ENCODE measurements at regions not wholly inside any gene's neighbourhood (a gene's known extent, or its start where the extent isn't known, plus 50 kb on each side); places are given as distances from the start of the nearest gene placed in this dataset.

- TF ChIP-seq CTCF (IDR thresholded peaks at IDR 0.05; ENCODE audit: insufficient read depth, low read depth, low read length): no peak
- Histone ChIP-seq H3K27me3 (ENCODE audit: control insufficient read depth, insufficient read depth, low read length) (no peaks in the 10 kb centered on the region; the same call in 1 of the 2 replicates), H3K36me3 (ENCODE audit: control insufficient read depth, insufficient read depth, low read length) (no peaks in the 10 kb centered on the region), H3K4me3 (ENCODE audit: low read depth, low read length) (no peak overlapping the region)
- DNase-seq (ENCODE audit: low read depth): no peak
- ChIA-PET CTCF (interaction anchor here (1.0 kb wide), 1 partner anchor 148 kb away, joined by 3 read pairs; no protein-coding TSS in a partner anchor), POLR2A (no interaction called here)
Observed at GRCh38 chr6:130682066-130682465, 145.1 kb upstream of the SMLR1 start.

- no peak overlapping the region for H3K4me3 ChIP-seq (ENCODE audit: low read depth, low read length)
- POLR2A ChIA-PET: no interaction called here
- no peak for DNase-seq (ENCODE audit: low read depth)
- no peaks in the 10 kb centered on the region; the same call in 1 of the 2 replicates for H3K27me3 ChIP-seq (ENCODE audit: control insufficient read depth, insufficient read depth, low read length)
- CTCF ChIA-PET: interaction anchor here (0.6 kb wide), 1 partner anchor 100 kb away, joined by 3 read pairs; no protein-coding TSS in a partner anchor
- H3K36me3 ChIP-seq (ENCODE audit: control insufficient read depth, insufficient read depth, low read length): no peaks in the 10 kb centered on the region
- TF ChIP-seq CTCF (IDR thresholded peaks at IDR 0.05; ENCODE audit: insufficient read depth, low read depth, low read length): no peak
Observed at GRCh38 chr6:130683761-130684517, 143.3 kb upstream of the SMLR1 start.

- Histone ChIP-seq H3K4me3 (ENCODE audit: low read depth, low read length) (no peak overlapping the region), H3K27me3 (ENCODE audit: control insufficient read depth, insufficient read depth, low read length) (no peaks in the 10 kb centered on the region), H3K36me3 (ENCODE audit: control insufficient read depth, insufficient read depth, low read length) (no peaks in the 10 kb centered on the region)
- CTCF ChIA-PET: no interaction called here
- no peak for DNase-seq (ENCODE audit: low read depth)
- POLR2A ChIA-PET: no interaction called here
- TF ChIP-seq CTCF (IDR thresholded peaks at IDR 0.05; ENCODE audit: insufficient read depth, low read depth, low read length): no peak
Observed at GRCh38 chr6:130692659-130693058, 134.5 kb upstream of the SMLR1 start.

- H3K36me3 ChIP-seq (ENCODE audit: control insufficient read depth, insufficient read depth, low read length): no peaks in the 10 kb centered on the region
- no peaks in the 10 kb centered on the region for H3K27me3 ChIP-seq (ENCODE audit: control insufficient read depth, insufficient read depth, low read length)
- CTCF ChIA-PET: interaction anchor here (1.1 to 1.5 kb wide), 2 partner anchors 326 to 400 kb away, joined by 3 to 4 read pairs; no protein-coding TSS in a partner anchor
- POLR2A ChIA-PET: no interaction called here
- no peak for DNase-seq (ENCODE audit: low read depth)
- no peak for TF ChIP-seq CTCF (IDR thresholded peaks at IDR 0.05; ENCODE audit: insufficient read depth, low read depth, low read length)
- no peak overlapping the region for H3K4me3 ChIP-seq (ENCODE audit: low read depth, low read length)
Observed at GRCh38 chr6:130693944-130694343, 133.3 kb upstream of the SMLR1 start.

- Histone ChIP-seq H3K4me3 (ENCODE audit: low read depth, low read length) (no peak overlapping the region), H3K36me3 (ENCODE audit: control insufficient read depth, insufficient read depth, low read length) (no peaks in the 10 kb centered on the region), H3K27me3 (ENCODE audit: control insufficient read depth, insufficient read depth, low read length) (no peaks in the 10 kb centered on the region)
- TF ChIP-seq CTCF (IDR thresholded peaks at IDR 0.05; ENCODE audit: insufficient read depth, low read depth, low read length): no peak
- CTCF ChIA-PET: interaction anchor here (1.1 to 1.5 kb wide), 2 partner anchors 327 to 401 kb away, joined by 3 to 4 read pairs; no protein-coding TSS in a partner anchor
- POLR2A ChIA-PET: no interaction called here
- DNase-seq (ENCODE audit: low read depth): no peak
Observed at GRCh38 chr6:130694606-130695005, 132.6 kb upstream of the SMLR1 start.

All from BJ (cell line).